Urinary bladder (tissue), 3 donors: ENCODE measurements at regions not wholly inside any gene's neighbourhood (a gene's known extent, or its start where the extent isn't known, plus 50 kb on each side); places are given as distances from the start of the nearest gene placed in this dataset.
"Not testable (repeated sequence)": the region's sequence is repeated elsewhere in the genome, so short reads cannot be mapped to it uniquely, and the experiment has no call there.

ENCODE experiments used
- DNase-seq: peaks from one replicate; pipeline ENCODE4 v3.0.0-alpha.2; 2015; ENCODE audit errors: extremely low spot score
- H3K27ac ChIP-seq: one replicate; pipeline ENCODE4 v1.5.1; 2013; ENCODE audit warnings: low read depth, mild to moderate bottlenecking, moderate library complexity
- H3K36me3 ChIP-seq: one replicate; pipeline ENCODE4 v1.6.1; 2013; ENCODE audit warnings: mild to moderate bottlenecking, moderate library complexity; ENCODE audit not compliant: insufficient read depth
- H3K4me1 ChIP-seq: one replicate; pipeline ENCODE4 v1.6.1; 2013; ENCODE audit warnings: mild to moderate bottlenecking, moderate library complexity; ENCODE audit not compliant: insufficient read depth
- H3K4me3 ChIP-seq: one replicate; pipeline ENCODE4 v1.5.1; 2013; ENCODE audit warnings: low read depth, low read length
- WGBS: extraction: QIAGEN DNeasy Blood & Tissue Kit; methylation state at CpG from one replicate; pipeline ENCODE4 v1.1.7; 2013; 5-methylcytosine and 5-hydroxymethylcytosine counted together
- donor health status: healthy with polysubstance abuse.
- donor health status: healthy.

- WGBS = 86% methylated on average over 4 of the region's 4 CpGs
- H3K27ac ChIP-seq, H3K4me1 ChIP-seq, H3K4me3 ChIP-seq, DNase-seq, H3K36me3 ChIP-seq: not testable (repeated sequence)
Measured at GRCh38 chr20:30524155-30524554, 733.3 kb upstream of the DEFB115 start.

- DNase-seq, H3K27ac ChIP-seq, H3K4me3 ChIP-seq, H3K36me3 ChIP-seq, H3K4me1 ChIP-seq: not testable (repeated sequence)
- 53% methylated on average over 2 of the region's 2 CpGs for WGBS
Measured at GRCh38 chr20:30524761-30525160, 732.7 kb upstream of the DEFB115 start.

DNA sequence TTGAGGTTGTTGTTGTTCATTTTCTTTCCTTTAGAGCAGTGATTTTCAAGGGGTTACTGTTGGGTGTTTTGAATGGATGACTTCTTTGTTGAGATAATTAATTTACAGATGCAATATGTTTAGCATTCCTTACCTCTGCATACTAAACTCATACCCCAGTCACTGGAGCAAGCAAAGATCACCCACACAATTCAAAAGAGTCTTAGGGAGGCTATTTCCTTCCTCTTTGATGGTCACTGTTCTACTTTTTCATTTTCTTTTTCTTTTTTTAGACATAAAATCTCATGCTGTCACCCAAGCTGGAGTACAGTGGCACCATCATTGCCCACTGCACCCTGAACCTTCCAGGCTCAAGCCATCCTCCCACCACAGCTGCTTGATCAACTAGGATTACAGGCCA, 723.8 kb upstream of the DEFB115 start:
- not testable (repeated sequence) for H3K36me3 ChIP-seq, DNase-seq, H3K4me1 ChIP-seq, H3K27ac ChIP-seq, H3K4me3 ChIP-seq

DNA sequence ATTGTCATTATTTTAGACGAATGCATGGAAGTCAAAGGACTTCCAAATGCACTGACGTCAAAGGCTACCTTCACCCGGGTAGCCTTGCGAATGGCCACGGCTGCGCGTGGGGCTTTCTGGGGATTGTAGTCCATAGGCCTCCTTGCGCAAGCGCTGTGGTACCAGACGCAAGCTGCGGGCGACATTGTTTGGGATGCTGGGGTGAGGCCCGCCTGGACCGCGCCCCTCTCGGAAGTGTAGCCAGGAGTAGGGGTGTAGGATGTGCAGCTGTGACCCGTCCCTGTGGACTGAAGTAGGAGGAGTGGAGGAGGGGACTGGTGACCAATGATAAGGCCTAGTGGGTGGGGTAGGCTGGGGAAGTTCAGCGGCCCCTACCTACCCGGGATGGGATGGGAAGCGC, 720.0 kb upstream of the DEFB115 start:
- not testable (repeated sequence) for H3K36me3 ChIP-seq, H3K27ac ChIP-seq, H3K4me3 ChIP-seq, H3K4me1 ChIP-seq
- peak; percentile 14 for DNase-seq
- 14% methylated on average over 20 of the region's 20 CpGs for WGBS

DNA sequence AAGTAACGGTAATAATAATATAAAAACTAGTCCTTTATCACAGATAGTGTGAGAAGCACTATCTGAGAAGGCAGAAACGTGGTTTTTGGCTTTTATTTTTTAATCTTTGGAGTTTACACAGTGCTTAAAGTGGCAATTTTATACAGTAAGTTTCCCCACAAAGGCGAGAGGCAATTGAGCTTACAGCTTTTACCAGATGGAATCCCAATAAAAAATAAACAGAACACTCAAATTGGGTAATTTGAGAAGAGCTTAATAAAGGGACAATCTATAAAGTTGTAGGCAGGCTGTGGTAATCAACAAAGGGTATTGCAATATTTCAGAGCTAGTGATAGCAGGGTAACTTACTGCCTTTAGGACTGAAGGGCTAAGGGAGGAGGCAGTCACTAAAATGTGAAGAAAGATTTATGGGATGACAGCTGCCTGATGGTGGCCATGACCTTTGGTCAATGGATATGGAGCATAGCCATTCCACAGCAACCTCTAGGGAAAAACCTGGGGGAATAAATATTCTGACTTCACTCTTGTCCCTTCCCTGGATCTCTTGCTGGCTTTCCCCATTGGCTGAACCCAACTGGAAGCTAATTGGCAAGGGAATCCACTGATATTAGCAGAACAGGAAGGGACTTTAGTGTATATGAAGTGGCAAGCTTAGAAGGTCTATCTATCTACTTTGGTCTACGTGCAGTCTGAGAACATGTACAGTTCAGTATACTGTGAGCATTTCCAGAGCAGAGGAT, 717.0 kb upstream of the DEFB115 start:
- WGBS = 40% methylated on average over 3 of the region's 4 CpGs
- H3K4me1 ChIP-seq, H3K27ac ChIP-seq: not testable (repeated sequence)

DNA sequence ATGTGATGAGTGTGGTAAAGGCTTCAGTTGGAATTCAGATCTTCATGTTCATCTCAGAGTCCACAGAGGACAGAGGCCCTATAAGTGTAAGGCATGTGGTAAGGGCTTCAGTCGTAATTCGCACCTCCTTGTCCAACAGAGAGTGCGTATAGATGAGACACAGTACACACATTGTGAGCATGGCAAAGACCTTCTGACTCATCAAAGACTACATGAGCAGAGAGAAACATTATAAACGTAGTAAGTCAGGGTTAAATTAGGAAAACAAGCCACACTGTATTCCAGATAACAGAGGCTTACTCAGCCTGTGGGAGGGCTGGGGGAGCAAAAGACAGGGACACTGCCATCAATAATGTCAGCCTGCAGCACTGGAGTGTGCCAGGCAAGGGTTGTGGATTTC, 706.2 kb upstream of the DEFB115 start:
- H3K36me3 ChIP-seq = not testable (repeated sequence)
- 62% methylated on average over 4 of the region's 4 CpGs for WGBS

More for the DNA sequence above, 717.0 kb upstream of the DEFB115 start:
- DNase-seq, H3K36me3 ChIP-seq, H3K4me3 ChIP-seq: not testable (repeated sequence)

GRCh38 chr20:30556797-30557196, 700.7 kb upstream of the DEFB115 start:
- H3K4me1 ChIP-seq, H3K4me3 ChIP-seq, H3K27ac ChIP-seq, H3K36me3 ChIP-seq, DNase-seq: not testable (repeated sequence)
- WGBS = 55% methylated on average over 1 of the region's 1 CpG

More for the DNA sequence above, 706.2 kb upstream of the DEFB115 start:
- not testable (repeated sequence) for H3K4me1 ChIP-seq, H3K27ac ChIP-seq, DNase-seq, H3K4me3 ChIP-seq

DNA sequence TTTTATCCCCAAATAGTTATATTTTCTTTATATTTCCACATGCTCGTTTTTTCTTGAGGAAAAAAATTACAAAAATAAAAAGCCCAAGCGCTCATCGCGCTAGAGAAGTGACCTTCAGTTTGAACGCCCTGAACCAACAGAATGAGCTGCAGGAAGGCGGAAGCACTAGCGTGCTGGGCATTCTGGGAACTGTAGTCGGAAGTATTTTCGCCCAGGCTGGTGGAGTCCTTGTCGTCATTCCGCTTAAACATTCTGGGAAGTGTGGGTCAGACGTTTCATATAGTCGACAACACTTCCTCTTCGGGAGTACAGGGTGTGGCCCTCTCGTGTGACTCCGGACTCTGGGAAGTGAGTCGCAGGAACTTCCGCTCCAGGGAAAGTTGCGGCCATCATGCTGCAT, 692.4 kb upstream of the DEFB115 start:
- 70% methylated on average over 19 of the region's 19 CpGs for WGBS
- H3K4me3 ChIP-seq, H3K4me1 ChIP-seq, H3K36me3 ChIP-seq, DNase-seq, H3K27ac ChIP-seq: not testable (repeated sequence)

GRCh38 chr20:30569867-30570266, 687.6 kb upstream of the DEFB115 start:
- not testable (repeated sequence) for H3K4me1 ChIP-seq, H3K36me3 ChIP-seq, H3K4me3 ChIP-seq, H3K27ac ChIP-seq, DNase-seq
- WGBS = 92% methylated on average over 10 of the region's 12 CpGs

DNA sequence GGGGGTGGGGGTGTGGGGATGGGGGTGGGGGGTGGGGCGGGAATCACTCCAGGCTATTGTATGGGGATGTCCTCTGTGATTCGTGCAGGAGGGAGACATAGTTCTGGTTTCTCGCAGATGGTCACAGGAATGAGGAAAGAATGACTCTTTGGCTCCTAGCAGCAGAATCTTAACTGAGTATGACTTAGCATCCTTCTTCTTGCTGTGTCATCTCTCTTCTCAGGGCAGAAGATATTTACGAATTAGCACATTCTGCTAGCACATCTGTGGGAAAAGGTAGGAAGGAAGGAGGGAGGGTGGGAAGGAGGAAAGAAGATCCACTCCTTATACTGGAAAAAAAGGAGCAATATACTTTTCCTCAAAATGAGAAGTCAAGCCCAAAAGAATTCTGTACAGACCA, 686.8 kb upstream of the DEFB115 start:
- not testable (repeated sequence) for H3K4me1 ChIP-seq, H3K27ac ChIP-seq, H3K4me3 ChIP-seq, DNase-seq, H3K36me3 ChIP-seq
- WGBS = 82% methylated on average over 4 of the region's 4 CpGs

DNA sequence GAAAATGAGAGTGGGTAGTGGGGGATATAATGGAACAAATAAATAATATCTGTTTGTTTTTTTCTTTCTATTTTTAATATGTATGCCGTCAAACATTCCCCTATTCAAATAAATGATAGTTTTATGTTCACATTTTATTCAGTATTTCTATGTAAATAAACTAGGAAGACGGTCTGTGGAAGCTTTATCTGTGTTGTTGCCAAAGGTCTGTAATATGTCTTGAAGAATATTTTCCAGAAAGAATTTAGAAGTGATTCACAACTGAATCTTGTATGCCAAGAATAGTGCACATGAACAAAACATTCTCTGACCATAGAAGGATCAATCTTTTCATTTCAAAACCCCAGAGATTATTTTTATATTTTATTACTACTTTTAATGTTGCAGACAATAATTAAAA, 683.1 kb upstream of the DEFB115 start:
- not testable (repeated sequence) for DNase-seq, H3K27ac ChIP-seq, H3K4me3 ChIP-seq, H3K36me3 ChIP-seq, H3K4me1 ChIP-seq
- 28% methylated on average over 2 of the region's 2 CpGs for WGBS

DNA sequence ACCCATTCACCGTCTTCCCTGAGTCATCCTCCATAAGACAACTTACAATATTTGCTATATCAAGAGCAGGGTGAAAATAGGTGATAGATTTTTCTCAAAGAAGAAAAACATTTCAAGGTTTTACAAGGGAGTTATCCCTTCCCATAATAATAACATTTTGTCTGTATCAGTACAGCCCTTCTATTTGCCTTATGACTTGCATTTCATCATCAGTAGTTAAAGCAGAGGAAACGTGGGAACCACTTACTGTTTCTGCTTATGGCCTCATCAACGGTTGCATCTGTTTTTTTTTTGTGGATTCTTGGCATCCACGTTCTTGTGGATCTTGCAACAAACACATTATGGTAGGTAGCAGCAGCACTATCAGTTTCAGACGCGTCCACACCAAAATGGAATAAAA, 678.4 kb upstream of the DEFB115 start:
- WGBS = 15% methylated on average over 4 of the region's 6 CpGs
- H3K36me3 ChIP-seq, H3K4me1 ChIP-seq, H3K4me3 ChIP-seq, DNase-seq, H3K27ac ChIP-seq: not testable (repeated sequence)

DNA sequence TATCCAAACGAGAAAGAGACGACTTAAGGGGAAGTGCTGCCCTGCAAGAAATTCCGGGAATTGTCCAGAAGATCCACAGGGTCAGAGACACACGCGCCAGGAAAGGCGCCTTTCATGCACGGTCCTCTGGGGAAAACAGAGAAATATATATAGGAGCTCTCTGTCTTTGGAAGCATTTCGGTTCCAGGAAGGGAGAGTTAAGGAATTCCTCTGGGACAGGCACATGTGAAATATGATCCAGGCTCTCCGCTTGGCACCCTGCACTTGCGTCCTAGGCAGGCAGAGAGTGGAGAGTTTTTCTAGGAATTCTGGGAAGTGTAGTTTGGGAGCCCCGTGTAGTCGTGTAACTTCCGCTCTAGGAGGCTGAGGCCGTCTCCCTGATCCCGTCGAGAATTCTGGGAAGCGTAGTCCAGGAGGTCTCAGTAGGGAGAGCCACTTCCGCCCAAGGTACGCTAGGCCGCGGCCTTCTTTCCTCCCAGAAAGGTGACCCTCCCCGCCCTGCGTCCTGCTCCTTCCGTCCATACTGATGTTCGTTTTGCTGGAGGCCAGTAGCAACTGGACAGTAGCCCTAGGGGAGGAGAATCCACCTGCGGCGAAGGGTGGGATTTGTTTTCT, 677.5 kb upstream of the DEFB115 start:
- H3K36me3 ChIP-seq, H3K4me1 ChIP-seq, H3K27ac ChIP-seq: not testable (repeated sequence)
- H3K4me3 ChIP-seq = peak overlapping the region; percentile 35
- DNase-seq = peak; percentile 71
- WGBS = 6% methylated on average over 27 of the region's 27 CpGs

DNA sequence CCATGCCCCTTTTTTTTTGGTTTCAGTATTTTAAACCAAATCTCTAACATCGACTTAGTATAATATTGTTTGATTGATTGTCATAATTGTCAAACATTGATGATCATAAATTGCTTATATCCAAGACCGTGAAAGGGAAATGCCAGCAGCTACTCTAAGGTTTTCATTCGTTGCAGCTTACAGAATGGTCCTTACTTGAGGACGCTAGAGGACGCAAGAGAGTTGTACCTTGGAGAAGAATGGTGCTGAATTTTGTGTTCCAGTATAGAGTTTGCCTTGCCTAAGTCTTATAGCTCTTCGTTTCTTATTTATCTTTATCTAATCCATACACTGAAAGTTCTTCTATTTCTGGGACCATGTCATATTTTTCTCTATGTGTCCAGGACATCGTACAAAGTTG, 675.6 kb upstream of the DEFB115 start:
- 24% methylated on average over 7 of the region's 7 CpGs for WGBS
- not testable (repeated sequence) for DNase-seq, H3K4me3 ChIP-seq, H3K36me3 ChIP-seq, H3K27ac ChIP-seq, H3K4me1 ChIP-seq
